HCT116 (cell line): ENCODE measurements at regions not wholly inside any gene's neighbourhood (a gene's known extent, or its start where the extent isn't known, plus 50 kb on each side); places are given as distances from the start of the nearest gene placed in this dataset.

ENCODE experiments used
- ATAC-seq: fragments of 200-7000 bp; cut with Tn5 transposase; 2 replicates; pipeline ENCODE4 v1.9.1; 2020; ENCODE audit warnings: mild to moderate bottlenecking, moderate library complexity
- BruUV-seq: library from RNA; stranded (reverse); fragments of 400-500 nt; replicated peaks from 2 replicates; lab custom pipeline; 2021; lab: Mats Ljungman, UMichigan
- CTCF ChIA-PET: fragments of 300-600 bp; sonication (Branson Sonifier 250); formaldehyde crosslinking; loops from one replicate; lab custom pipeline; 2021; ENCODE audit warnings: antibody characterized with exemption; lab: Charles Lee
- POLR2A ChIA-PET: fragments of 300-600, 350-600 bp; sonication (Branson Sonifier 250); formaldehyde crosslinking; loops from one replicate; lab custom pipeline; 2021; ENCODE audit warnings: antibody characterized with exemption; lab: Charles Lee
- RAD21 ChIA-PET, 2 experiments: fragments of 300-600 bp; sonication (Branson Sonifier 250); formaldehyde crosslinking; loops; one replicate each; lab custom pipeline; 2023; ENCODE audit warnings: low total read pairs in 2 of 2; ENCODE audit not compliant: uncharacterized antibody in 2 of 2, unreplicated experiment in 2 of 2, low non-redundant PET in 1 of 2; lab: Charles Lee
- DNase-seq: peaks from one replicate; pipeline ENCODE4 v3.0.0-alpha.2; 2010; ENCODE audit warnings: low read depth, low spot score
- H2AFZ ChIP-seq: fragments of 200-600 bp; shearing (Covaris generic), sonication (generic); 2 replicates; pipeline ENCODE4 v1.6.1; 2017; ENCODE audit warnings: low read depth, mixed run types, mixed read lengths, antibody characterized with exemption, low read length; ENCODE audit not compliant: poor library complexity, severe bottlenecking
- H3K27ac ChIP-seq: 2 replicates; pipeline ENCODE4 v1.5.1; 2012; ENCODE audit warnings: low read depth, low read length
- H3K27me3 ChIP-seq: fragments of 200-600 bp; sonication (generic); 2 replicates; pipeline ENCODE4 v1.6.1; 2016; ENCODE audit warnings: mixed run types, low read length, mixed read lengths; ENCODE audit not compliant: insufficient read depth
- H3K36me3 ChIP-seq, 2 experiments: fragments of 200-500 bp in 1 of 2; fragments of 200-600 bp in 1 of 2; sonication (Bioruptor generic) in 1 of 2; sonication (generic) in 1 of 2; 2 replicates each; pipeline versions ENCODE4 v1.5.1 to v1.6.1; 2014 to 2016; ENCODE audit warnings: low read length in 2 of 2, inconsistent platforms in 1 of 2, mixed read lengths in 1 of 2, mixed run types in 1 of 2; ENCODE audit not compliant: insufficient read depth in 2 of 2, control insufficient read depth in 1 of 2
- H3K4me1 ChIP-seq, 2 experiments: fragments of 200-600 bp in 1 of 2; sonication (generic) in 1 of 2; 2 replicates each; pipeline versions ENCODE4 v1.5.1 to v1.6.1; 2012 to 2017; ENCODE audit warnings: low read length in 2 of 2, inconsistent platforms in 1 of 2, mild to moderate bottlenecking in 1 of 2, mixed read lengths in 1 of 2, mixed run types in 1 of 2, moderate library complexity in 1 of 2; ENCODE audit not compliant: insufficient read depth in 2 of 2, control insufficient read depth in 1 of 2
- H3K4me2 ChIP-seq: fragments of 200-600 bp; sonication (generic); 2 replicates; pipeline ENCODE4 v1.6.1; 2017; ENCODE audit warnings: mixed run types, low read length, mixed read lengths
- H3K4me3 ChIP-seq, 2 experiments: fragments of 200-600 bp in 1 of 2; sonication (generic) in 1 of 2; replicated peaks in 1 of 2; 2 replicates each; pipeline ENCODE4 v1.5.1; 2011 to 2016; ENCODE audit warnings: low read length in 2 of 2, control low read depth in 1 of 2, low read depth in 1 of 2, mild to moderate bottlenecking in 1 of 2, mixed read lengths in 1 of 2, mixed run types in 1 of 2
- H3K79me2 ChIP-seq: fragments of 200-600 bp; sonication (generic); 2 replicates; pipeline ENCODE4 v1.6.1; 2017; ENCODE audit warnings: mild to moderate bottlenecking, mixed run types, low read length, moderate library complexity, mixed read lengths; ENCODE audit not compliant: insufficient read depth
- H3K9ac ChIP-seq: fragments of 200-600 bp; sonication (generic); 2 replicates; pipeline ENCODE4 v1.6.1; 2016; ENCODE audit warnings: low read length, mixed read lengths
- H3K9me2 ChIP-seq: fragments of 200-600 bp; sonication (generic), shearing (Covaris generic); 2 replicates; pipeline ENCODE4 v1.6.1; 2017; ENCODE audit warnings: mixed run types, mild to moderate bottlenecking, moderate library complexity; ENCODE audit not compliant: insufficient read depth
- H3K9me3 ChIP-seq, 2 experiments: fragments of 200-500 bp in 1 of 2; fragments of 200-600 bp in 1 of 2; sonication (Bioruptor generic) in 1 of 2; sonication (generic) in 1 of 2; 2 replicates each; pipeline ENCODE4 v1.6.1; 2014 to 2017; ENCODE audit warnings: low read length in 2 of 2, mixed read lengths in 2 of 2, inconsistent platforms in 1 of 2, low read depth in 1 of 2, mild to moderate bottlenecking in 1 of 2, mixed run types in 1 of 2, moderate library complexity in 1 of 2; ENCODE audit not compliant: control insufficient read depth in 1 of 2, insufficient read depth in 1 of 2
- H4K20me1 ChIP-seq: fragments of 200-600 bp; sonication (generic), shearing (Covaris generic); 2 replicates; pipeline ENCODE4 v1.6.1; 2017; ENCODE audit warnings: mixed run types, mild to moderate bottlenecking, moderate library complexity; ENCODE audit not compliant: insufficient read depth
- CEBPB ChIP-seq: IDR thresholded peaks from 2 replicates; pipeline ENCODE4 v1.6.1; 2012; ENCODE audit warnings: low read depth
- ELF1 ChIP-seq: IDR thresholded peaks from 2 replicates; pipeline ENCODE4 v1.6.1; 2012; ENCODE audit warnings: low read depth, borderline replicate concordance
- JUND ChIP-seq: IDR thresholded peaks from 2 replicates; pipeline ENCODE4 v1.6.1; 2012
- intact Hi-C: fragments of 100-400 bp; cut with micrococcal nuclease; formaldehyde crosslinking; loops from 2 replicates; pipeline ENCODE4 v1.10.0; 2022
- TF ChIP-seq, protein P1 (sequence below): IDR thresholded peaks from 2 replicates; pipeline ENCODE4 v1.6.1; 2012; ENCODE audit warnings: low read depth

DNA sequence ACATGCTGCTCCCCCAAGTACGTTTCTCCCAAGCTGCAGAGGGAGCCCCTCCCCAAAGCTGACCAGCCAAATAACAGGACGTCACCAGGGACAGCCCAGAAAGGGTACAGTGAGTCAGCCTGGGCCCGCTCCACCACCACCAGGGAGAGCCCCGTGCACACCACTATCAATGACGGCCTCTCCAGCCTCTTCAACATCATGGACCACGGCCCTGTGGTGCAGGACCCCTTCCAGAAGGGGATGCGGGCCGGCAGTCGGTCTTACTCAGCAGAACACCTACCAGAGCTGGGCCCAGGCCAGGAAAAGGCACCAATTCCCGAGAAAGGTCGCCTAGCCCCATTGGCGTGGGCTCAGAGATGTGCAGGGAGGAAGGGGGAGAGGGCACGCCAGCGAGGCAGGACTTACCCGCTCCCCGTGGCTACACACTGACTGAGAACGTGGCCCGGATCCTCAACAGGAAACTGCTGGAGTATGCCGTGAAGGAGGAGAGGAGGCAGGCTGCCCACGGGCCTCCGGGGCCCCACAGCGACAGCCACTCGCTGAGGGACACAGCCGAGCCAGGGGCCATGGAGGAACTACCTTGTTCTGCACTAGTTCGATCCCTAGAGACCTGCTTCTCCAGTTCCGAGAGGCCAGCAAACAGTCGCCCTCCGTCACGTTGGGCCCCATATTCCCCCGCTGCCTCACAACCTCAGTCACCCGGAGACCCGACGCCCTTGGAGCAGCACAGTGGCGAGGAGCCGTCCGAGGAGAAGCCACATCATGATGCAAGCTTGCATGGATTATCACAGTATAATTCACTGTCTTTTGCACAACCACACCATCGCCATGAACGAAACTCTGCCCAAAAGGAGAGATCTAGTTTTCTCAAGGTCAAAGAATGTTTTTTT lies 815.9 kb upstream of the KLHL1 start:
- no peak for DNase-seq
- ChIA-PET RAD21 (no interaction called here), CTCF (no interaction called here), POLR2A (no interaction called here)
- intact Hi-C loops: no loop called here
- Histone ChIP-seq H3K27me3 (no peaks in the 10 kb centered on the region), H3K36me3 (no peaks in the 10 kb centered on the region), H3K4me2 (no peak overlapping the region), H3K4me3 (no peak overlapping the region), H3K9ac (no peak overlapping the region), H3K79me2 (no peaks in the 10 kb centered on the region), H2AFZ (no peak overlapping the region), H4K20me1 (no peaks in the 10 kb centered on the region), H3K9me2 (no peaks in the 10 kb centered on the region), H3K4me1 (no peaks in the 10 kb centered on the region)
- BruUV-seq: no TSS peak
- TF ChIP-seq JUND: no peak
- no peak for TF ChIP-seq CEBPB
- no peak for TF ChIP-seq ELF1
- TF ChIP-seq, all 23 proteins: peak for 0
- no peak for ATAC-seq
- H3K9me3 ChIP-seq: no peaks in the 10 kb centered on the region; a peak in 1 of 4 replicates
- no peak overlapping the region for H3K27ac ChIP-seq

DNA sequence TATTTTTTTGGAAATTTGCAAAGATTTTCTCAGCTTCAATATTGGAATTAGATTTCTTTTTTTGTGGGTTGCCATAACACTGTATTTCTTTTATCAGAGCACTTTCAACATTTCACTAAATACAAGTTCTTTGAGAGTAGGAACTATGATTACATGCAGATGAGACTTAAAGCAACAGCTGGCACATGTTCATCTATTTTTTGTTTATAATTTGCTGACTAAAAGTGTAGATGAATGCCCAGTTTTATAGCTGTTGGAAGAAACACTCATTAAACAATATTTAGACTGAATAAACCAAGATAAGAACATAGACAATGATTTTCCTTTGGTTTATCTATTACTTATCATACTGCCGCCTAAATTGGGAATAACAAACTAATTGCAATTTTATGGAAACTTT lies 803.0 kb upstream of the KLHL1 start:
- intact Hi-C loops: no loop called here
- Histone ChIP-seq H3K4me3 (no peak overlapping the region), H3K9ac (no peak overlapping the region), H3K9me3 (no peaks in the 10 kb centered on the region), H3K27ac (no peak overlapping the region), H4K20me1 (no peaks in the 10 kb centered on the region), H3K27me3 (no peaks in the 10 kb centered on the region), H3K4me1 (no peaks in the 10 kb centered on the region), H3K4me2 (no peak overlapping the region), H2AFZ (no peak overlapping the region), H3K9me2 (no peaks in the 10 kb centered on the region), H3K79me2 (no peaks in the 10 kb centered on the region), H3K36me3 (no peaks in the 10 kb centered on the region)
- TF ChIP-seq, protein P1, sequence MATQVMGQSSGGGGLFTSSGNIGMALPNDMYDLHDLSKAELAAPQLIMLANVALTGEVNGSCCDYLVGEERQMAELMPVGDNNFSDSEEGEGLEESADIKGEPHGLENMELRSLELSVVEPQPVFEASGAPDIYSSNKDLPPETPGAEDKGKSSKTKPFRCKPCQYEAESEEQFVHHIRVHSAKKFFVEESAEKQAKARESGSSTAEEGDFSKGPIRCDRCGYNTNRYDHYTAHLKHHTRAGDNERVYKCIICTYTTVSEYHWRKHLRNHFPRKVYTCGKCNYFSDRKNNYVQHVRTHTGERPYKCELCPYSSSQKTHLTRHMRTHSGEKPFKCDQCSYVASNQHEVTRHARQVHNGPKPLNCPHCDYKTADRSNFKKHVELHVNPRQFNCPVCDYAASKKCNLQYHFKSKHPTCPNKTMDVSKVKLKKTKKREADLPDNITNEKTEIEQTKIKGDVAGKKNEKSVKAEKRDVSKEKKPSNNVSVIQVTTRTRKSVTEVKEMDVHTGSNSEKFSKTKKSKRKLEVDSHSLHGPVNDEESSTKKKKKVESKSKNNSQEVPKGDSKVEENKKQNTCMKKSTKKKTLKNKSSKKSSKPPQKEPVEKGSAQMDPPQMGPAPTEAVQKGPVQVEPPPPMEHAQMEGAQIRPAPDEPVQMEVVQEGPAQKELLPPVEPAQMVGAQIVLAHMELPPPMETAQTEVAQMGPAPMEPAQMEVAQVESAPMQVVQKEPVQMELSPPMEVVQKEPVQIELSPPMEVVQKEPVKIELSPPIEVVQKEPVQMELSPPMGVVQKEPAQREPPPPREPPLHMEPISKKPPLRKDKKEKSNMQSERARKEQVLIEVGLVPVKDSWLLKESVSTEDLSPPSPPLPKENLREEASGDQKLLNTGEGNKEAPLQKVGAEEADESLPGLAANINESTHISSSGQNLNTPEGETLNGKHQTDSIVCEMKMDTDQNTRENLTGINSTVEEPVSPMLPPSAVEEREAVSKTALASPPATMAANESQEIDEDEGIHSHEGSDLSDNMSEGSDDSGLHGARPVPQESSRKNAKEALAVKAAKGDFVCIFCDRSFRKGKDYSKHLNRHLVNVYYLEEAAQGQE: no peak
- TF ChIP-seq CEBPB: no peak
- ChIA-PET RAD21 (no interaction called here), CTCF (no interaction called here), POLR2A (no interaction called here)
- no TSS peak for BruUV-seq
- DNase-seq (no peak), ATAC-seq (no peak)
